Suprapubic skin (tissue), 3 donors: ENCODE measurements at regions not wholly inside any gene's neighbourhood (a gene's known extent, or its start where the extent isn't known, plus 50 kb on each side); places are given as distances from the start of the nearest gene placed in this dataset.

ENCODE experiments used
- EP300 ChIP-seq: sonication (generic); formaldehyde crosslinking; IDR thresholded peaks from one replicate; pipeline ENCODE4 v1.6.1; 2017; ENCODE audit warnings: antibody characterized with exemption
- POLR2A ChIP-seq, 2 donors: fragments of 450-650 bp; IDR thresholded peaks; one replicate each; pipeline ENCODE4 v1.6.1; 2017; ENCODE audit warnings: antibody characterized with exemption in 2 of 2, mild to moderate bottlenecking in 2 of 2, moderate library complexity in 2 of 2
- TF ChIP-seq, protein P1 (sequence below), 2 donors: fragments of 200-600 bp in 1 of 2; fragments of 450-650 bp in 1 of 2; sonication (generic) in 1 of 2; IDR thresholded peaks; one replicate each; pipeline ENCODE4 v1.5.1; 2016 to 2019; ENCODE audit warnings: antibody characterized with exemption in 2 of 2, mild to moderate bottlenecking in 1 of 2, moderate library complexity in 1 of 2

DNA sequence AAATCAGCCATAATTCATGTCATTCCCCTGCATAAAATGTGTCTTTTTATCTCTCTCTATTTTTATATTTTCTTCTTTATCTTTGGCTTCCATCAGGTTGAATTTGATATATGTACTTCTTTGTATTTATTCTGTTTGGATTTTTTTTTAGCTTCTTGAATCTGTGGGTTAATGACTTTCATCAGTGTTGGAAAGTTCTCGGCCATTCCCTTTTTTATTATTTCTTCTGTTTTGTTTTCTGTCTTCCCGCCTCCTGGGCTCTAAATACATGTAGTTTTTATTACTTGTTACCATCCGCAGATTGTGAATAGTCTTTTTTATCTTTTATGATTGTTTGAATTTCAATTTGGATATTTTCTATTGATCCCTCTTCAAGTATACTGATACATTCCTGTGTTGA lies 637.5 kb downstream of the NPHP4 start:
- TF ChIP-seq POLR2A (IDR thresholded peaks at IDR 0.05) (no peak), EP300 (no peak)
- TF ChIP-seq, protein P1, sequence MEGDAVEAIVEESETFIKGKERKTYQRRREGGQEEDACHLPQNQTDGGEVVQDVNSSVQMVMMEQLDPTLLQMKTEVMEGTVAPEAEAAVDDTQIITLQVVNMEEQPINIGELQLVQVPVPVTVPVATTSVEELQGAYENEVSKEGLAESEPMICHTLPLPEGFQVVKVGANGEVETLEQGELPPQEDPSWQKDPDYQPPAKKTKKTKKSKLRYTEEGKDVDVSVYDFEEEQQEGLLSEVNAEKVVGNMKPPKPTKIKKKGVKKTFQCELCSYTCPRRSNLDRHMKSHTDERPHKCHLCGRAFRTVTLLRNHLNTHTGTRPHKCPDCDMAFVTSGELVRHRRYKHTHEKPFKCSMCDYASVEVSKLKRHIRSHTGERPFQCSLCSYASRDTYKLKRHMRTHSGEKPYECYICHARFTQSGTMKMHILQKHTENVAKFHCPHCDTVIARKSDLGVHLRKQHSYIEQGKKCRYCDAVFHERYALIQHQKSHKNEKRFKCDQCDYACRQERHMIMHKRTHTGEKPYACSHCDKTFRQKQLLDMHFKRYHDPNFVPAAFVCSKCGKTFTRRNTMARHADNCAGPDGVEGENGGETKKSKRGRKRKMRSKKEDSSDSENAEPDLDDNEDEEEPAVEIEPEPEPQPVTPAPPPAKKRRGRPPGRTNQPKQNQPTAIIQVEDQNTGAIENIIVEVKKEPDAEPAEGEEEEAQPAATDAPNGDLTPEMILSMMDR (IDR thresholded peaks at IDR 0.05): no peak
